Lower leg skin (tissue), 4 donors: ENCODE measurements at regions not wholly inside any gene's neighbourhood (a gene's known extent, or its start where the extent isn't known, plus 50 kb on each side); places are given as distances from the start of the nearest gene placed in this dataset.
"Not testable (repeated sequence)": the region's sequence is repeated elsewhere in the genome, so short reads cannot be mapped to it uniquely, and the experiment has no call there.

Source experiments
- DNase-seq, 2 donors: peaks; one replicate each; pipeline ENCODE4 v3.0.0-alpha.2; 2019; ENCODE audit warnings: low spot score in 2 of 2
- H3K4me3 ChIP-seq: fragments of 200-600 bp; sonication (generic); 2 replicates; pipeline ENCODE4 v1.5.1; 2017; ENCODE audit warnings: mild to moderate bottlenecking, low read depth; ENCODE audit not compliant: poor library complexity, severe bottlenecking
- POLR2A ChIP-seq, 2 donors: fragments of 450-650 bp; IDR thresholded peaks; one replicate each; pipeline ENCODE4 v1.6.1; 2016 to 2017; ENCODE audit warnings: antibody characterized with exemption in 2 of 2, mild to moderate bottlenecking in 1 of 2, moderate library complexity in 1 of 2
- WGBS, 2 donors: methylation state at CpG; one replicate each; pipeline ENCODE4 v1.1.5; 2018; 5-methylcytosine and 5-hydroxymethylcytosine counted together
- intact Hi-C: fragments of 100-400 bp; cut with DNase I; formaldehyde crosslinking; loops from one replicate; pipeline ENCODE4 v1.15.0; 2023; ENCODE audit warnings: low total_unique reads
- TF ChIP-seq, protein P1 (sequence below), 3 donors: fragments of 450-650 bp; IDR thresholded peaks; one replicate each; pipeline ENCODE4 v1.5.1; 2016; ENCODE audit warnings: antibody characterized with exemption in 3 of 3, mild to moderate bottlenecking in 3 of 3, moderate library complexity in 2 of 3

DNA sequence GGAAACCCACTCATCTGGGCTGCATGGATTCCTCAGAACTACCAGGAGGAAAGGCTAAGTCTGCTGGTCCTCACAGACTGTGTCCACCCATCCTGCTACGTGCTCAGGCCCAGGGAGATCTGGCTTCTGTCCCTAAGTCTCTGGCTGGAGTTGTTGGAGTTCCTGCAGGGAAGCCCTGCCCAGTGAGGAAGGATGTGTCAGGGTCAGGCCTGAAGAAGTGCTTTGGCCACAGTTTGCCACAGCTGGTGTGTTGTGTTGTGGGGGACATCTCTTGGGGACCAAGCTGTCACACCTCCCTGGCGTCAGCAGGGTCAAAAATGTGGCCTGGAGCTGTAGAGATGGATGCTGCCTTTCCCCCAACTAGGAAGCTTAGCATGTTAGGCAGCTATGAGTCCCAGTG lies 684.7 kb downstream of the METTL15 start:
- no peak for DNase-seq
- H3K4me3 ChIP-seq: no peak overlapping the region
- TF ChIP-seq, protein P1, sequence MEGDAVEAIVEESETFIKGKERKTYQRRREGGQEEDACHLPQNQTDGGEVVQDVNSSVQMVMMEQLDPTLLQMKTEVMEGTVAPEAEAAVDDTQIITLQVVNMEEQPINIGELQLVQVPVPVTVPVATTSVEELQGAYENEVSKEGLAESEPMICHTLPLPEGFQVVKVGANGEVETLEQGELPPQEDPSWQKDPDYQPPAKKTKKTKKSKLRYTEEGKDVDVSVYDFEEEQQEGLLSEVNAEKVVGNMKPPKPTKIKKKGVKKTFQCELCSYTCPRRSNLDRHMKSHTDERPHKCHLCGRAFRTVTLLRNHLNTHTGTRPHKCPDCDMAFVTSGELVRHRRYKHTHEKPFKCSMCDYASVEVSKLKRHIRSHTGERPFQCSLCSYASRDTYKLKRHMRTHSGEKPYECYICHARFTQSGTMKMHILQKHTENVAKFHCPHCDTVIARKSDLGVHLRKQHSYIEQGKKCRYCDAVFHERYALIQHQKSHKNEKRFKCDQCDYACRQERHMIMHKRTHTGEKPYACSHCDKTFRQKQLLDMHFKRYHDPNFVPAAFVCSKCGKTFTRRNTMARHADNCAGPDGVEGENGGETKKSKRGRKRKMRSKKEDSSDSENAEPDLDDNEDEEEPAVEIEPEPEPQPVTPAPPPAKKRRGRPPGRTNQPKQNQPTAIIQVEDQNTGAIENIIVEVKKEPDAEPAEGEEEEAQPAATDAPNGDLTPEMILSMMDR (IDR thresholded peaks at IDR 0.05): no peak
- TF ChIP-seq POLR2A (IDR thresholded peaks at IDR 0.05): no peak
- 37 to 69% methylated on average over 2 of the region's 2 CpGs for WGBS, 2 donors
- intact Hi-C loops: no loop called here

DNA sequence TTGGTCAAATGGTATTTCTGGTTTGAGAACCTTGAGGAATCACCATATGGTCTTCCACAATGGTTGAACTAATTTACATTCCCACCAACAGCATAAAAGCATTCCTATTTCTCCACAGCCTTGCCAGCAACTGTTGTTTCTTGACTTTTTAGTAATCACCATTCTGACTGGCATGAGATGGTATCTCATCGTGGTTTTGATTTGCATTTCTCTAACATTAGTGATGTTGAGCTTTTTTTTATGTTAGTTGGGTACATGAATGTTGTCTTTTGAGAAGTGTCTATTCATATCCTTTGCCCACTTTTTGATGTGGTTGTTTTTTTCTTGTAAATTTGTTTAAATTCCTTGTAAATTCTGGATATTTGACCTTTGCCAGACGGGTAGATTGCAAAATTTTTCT lies 679.7 kb downstream of the METTL15 start:
- 66 to 79% methylated on average over 2 of the region's 2 CpGs for WGBS, 2 donors
- DNase-seq, intact Hi-C loops, H3K4me3 ChIP-seq: not testable (repeated sequence)

DNA sequence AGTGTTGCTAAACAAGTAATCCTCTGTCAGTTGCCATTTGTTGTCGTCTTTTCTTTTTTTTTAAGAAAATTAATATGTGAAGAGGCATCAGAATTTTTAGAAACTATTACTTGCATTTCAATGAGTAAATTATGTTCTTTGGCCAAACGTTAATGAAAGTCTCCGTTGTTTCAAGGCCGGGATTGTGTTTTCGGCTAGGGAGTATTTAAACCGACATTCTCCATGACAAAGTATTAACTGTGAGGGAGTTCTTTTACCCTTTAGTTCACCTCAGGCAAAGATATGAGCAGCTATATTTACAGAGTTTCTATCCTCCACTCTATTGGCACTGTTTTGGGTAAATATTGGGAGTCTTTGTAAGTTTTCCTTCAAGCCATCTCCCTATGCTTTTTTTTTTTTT lies 668.9 kb downstream of the METTL15 start:
- intact Hi-C loops: no loop called here
- no peak for TF ChIP-seq POLR2A (IDR thresholded peaks at IDR 0.05)
- TF ChIP-seq, protein P1 (IDR thresholded peaks at IDR 0.05): no peak
- 79 to 84% methylated on average over 6 of the region's 6 CpGs for WGBS, 2 donors
- no peak for DNase-seq
- no peak overlapping the region for H3K4me3 ChIP-seq

DNA sequence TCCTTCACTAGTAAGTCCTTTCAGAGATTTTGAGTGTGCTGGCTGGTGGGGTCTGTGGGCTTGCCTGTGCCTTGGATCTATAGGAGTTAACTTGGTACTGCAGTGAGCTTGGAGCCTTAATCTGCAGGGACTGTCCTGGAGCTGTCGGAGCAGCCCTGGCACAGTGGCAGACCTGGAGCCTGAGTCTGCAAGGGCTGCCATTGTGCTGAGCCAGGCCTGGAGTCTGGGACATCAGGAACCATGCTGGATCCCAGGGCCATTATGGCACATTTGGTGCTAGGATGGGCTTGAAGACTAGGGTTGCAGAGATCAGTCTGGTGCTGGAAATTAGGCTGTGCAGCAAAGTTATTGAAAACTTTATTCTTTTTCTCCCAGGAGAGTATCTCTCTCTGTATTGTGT lies 665.4 kb downstream of the METTL15 start:
- TF ChIP-seq, protein P1 (IDR thresholded peaks at IDR 0.05): no peak
- TF ChIP-seq POLR2A (IDR thresholded peaks at IDR 0.05): no peak
- no peak overlapping the region for H3K4me3 ChIP-seq
- intact Hi-C loops: no loop called here
- DNase-seq: no peak
- 90 to 100% methylated on average over 1 of the region's 1 CpG for WGBS, 2 donors

DNA sequence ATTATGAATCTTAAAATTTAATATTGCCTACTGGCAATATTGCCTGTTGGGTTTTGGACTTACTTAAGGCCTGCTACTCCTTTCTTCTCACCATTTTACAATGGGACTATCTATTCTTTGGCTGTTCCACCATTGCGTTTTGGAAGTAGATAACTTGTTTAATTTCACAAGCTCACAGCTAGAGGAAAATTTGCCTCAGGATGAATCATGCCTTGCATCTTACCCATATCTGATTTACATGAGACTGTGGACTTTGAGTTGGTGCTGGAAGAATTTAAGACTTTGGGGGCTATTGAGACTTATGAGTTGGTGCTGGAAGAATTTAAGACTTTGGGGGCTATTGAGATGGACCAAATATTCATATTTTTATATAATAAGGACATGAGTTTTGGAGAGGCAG lies 662.6 kb downstream of the METTL15 start:
- 80 to 82% methylated on average over 1 of the region's 1 CpG for WGBS, 2 donors
- H3K4me3 ChIP-seq: no peak overlapping the region
- TF ChIP-seq POLR2A (IDR thresholded peaks at IDR 0.05): no peak
- TF ChIP-seq, protein P1 (IDR thresholded peaks at IDR 0.05): no peak
- DNase-seq: no peak
- intact Hi-C loops: no loop called here

DNA sequence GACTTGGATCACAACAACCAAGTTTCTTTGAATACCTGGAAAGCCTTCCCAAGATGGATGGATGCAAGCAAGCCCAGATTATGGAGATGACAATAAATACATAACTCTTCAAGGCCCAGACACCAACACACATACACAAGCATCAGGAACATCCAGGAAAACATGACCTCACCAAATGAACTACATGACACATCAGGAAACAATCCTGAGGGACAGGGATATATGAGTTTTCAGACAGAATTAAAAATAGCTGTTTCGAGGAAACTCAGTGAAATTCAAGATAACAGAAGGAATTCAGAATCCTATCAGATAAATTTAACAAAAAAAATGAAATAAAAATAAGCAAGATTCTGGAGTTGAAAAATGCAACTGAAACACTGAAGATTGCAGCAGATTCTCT lies 659.4 kb downstream of the METTL15 start:
- intact Hi-C loops: no loop called here

More for the DNA sequence above, 659.4 kb downstream of the METTL15 start:
- H3K4me3 ChIP-seq: no peak overlapping the region
- no peak for DNase-seq
- WGBS, 2 donors: 78 to 81% methylated on average over 1 of the region's 1 CpG
- TF ChIP-seq POLR2A (IDR thresholded peaks at IDR 0.05): no peak
- TF ChIP-seq, protein P1 (IDR thresholded peaks at IDR 0.05): no peak
